ENCODE measurements at regions not wholly inside any gene's neighbourhood (a gene's known extent, or its start where the extent isn't known, plus 50 kb on each side); places are given as distances from the start of the nearest gene placed in this dataset.

DNA sequence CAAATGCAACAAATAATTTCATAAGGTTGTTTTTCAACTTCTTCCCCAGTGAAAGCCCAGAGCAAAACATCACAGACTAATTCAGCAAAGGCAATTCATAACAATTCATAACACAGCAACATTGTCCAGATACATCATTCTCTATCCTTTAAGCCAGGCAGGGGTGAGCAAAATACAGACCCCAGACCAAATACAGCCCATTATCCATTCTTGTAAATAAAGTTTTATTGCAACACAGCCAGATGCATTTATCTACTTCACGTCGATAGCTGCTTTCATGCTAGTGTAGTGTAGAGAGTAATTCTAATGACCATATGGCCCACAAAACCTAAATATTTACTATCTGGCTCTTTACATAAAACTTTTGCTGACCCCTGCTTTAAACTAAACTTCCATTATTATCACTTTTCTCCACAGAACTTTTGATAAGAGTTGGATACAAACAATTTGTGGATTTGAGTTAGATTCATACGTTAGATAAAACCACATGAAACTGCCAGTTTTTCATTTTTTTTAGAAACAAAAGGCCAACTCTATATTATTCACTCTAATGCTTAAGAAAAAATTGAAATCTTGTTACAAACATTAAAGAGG, 174.4 kb downstream of the DUSP6 start:
- TF ChIP-seq, protein P1, sequence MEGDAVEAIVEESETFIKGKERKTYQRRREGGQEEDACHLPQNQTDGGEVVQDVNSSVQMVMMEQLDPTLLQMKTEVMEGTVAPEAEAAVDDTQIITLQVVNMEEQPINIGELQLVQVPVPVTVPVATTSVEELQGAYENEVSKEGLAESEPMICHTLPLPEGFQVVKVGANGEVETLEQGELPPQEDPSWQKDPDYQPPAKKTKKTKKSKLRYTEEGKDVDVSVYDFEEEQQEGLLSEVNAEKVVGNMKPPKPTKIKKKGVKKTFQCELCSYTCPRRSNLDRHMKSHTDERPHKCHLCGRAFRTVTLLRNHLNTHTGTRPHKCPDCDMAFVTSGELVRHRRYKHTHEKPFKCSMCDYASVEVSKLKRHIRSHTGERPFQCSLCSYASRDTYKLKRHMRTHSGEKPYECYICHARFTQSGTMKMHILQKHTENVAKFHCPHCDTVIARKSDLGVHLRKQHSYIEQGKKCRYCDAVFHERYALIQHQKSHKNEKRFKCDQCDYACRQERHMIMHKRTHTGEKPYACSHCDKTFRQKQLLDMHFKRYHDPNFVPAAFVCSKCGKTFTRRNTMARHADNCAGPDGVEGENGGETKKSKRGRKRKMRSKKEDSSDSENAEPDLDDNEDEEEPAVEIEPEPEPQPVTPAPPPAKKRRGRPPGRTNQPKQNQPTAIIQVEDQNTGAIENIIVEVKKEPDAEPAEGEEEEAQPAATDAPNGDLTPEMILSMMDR (conservative IDR thresholded peaks at IDR 0.05 in 1 of 2, IDR thresholded peaks at IDR 0.05 in 1 of 2; ENCODE audit: extremely low read depth in 1 of 2, insufficient read depth in 1 of 2, low read depth in 1 of 2, low read length in 2 of 2): no peak
- no peak for TF ChIP-seq EZH2 (IDR thresholded peaks at IDR 0.05; ENCODE audit: borderline replicate concordance, low read length)

Measured in mammary epithelial cell (primary cell).